GM21447 (cell line): ENCODE measurements at regions not wholly inside any gene's neighbourhood (a gene's known extent, or its start where the extent isn't known, plus 50 kb on each side); places are given as distances from the start of the nearest gene placed in this dataset.
"Not testable (repeated sequence)": the region's sequence is repeated elsewhere in the genome, so short reads cannot be mapped to it uniquely, and the experiment has no call there.

Experiments used
- ATAC-seq: cut with Tn5 transposase; IDR thresholded peaks from one replicate; pipeline ENCODE4 v1.9.1; 2021; ENCODE audit not compliant: unreplicated experiment

GRCh38 chr4:115678425-115678941 is 565.1 kb upstream of the NDST4 start:
- no peak for ATAC-seq

- no peak for ATAC-seq
Measured at GRCh38 chr4:115675719-115676118, 562.3 kb upstream of the NDST4 start.

- no peak for ATAC-seq
Measured at GRCh38 chr4:115674485-115674884, 561.1 kb upstream of the NDST4 start.

- no peak for ATAC-seq
Measured at GRCh38 chr4:115671581-115671980, 558.2 kb upstream of the NDST4 start.

- ATAC-seq = no peak
Measured at GRCh38 chr4:115670930-115671329, 557.5 kb upstream of the NDST4 start.

GRCh38 chr4:115668396-115668795 is 555.0 kb upstream of the NDST4 start:
- ATAC-seq = no peak

GRCh38 chr4:115664285-115664684 is 550.9 kb upstream of the NDST4 start:
- no peak for ATAC-seq

- no peak for ATAC-seq
Measured at GRCh38 chr4:115660465-115660864, 547.0 kb upstream of the NDST4 start.

- no peak for ATAC-seq
Measured at GRCh38 chr4:115657991-115658650, 544.7 kb upstream of the NDST4 start.

GRCh38 chr4:115655626-115656025 is 542.2 kb upstream of the NDST4 start:
- no peak for ATAC-seq

GRCh38 chr4:115648786-115649185 is 535.4 kb upstream of the NDST4 start:
- ATAC-seq = no peak

- ATAC-seq = no peak
Measured at GRCh38 chr4:115629270-115629669, 515.9 kb upstream of the NDST4 start.

GRCh38 chr4:115609631-115610030 is 496.2 kb upstream of the NDST4 start:
- ATAC-seq = no peak

GRCh38 chr4:115607311-115607710 is 493.9 kb upstream of the NDST4 start:
- ATAC-seq = no peak

GRCh38 chr4:115596265-115597001 is 483.0 kb upstream of the NDST4 start:
- ATAC-seq = no peak

GRCh38 chr4:115580901-115581300 is 467.5 kb upstream of the NDST4 start:
- no peak for ATAC-seq

GRCh38 chr4:115575851-115576250 is 462.4 kb upstream of the NDST4 start:
- ATAC-seq = no peak

GRCh38 chr4:115562506-115562905 is 449.1 kb upstream of the NDST4 start:
- ATAC-seq = no peak

GRCh38 chr4:115548123-115548522 is 434.7 kb upstream of the NDST4 start:
- no peak for ATAC-seq

GRCh38 chr4:115537387-115537786 is 424.0 kb upstream of the NDST4 start:
- no peak for ATAC-seq

- no peak for ATAC-seq
Measured at GRCh38 chr4:115529126-115529525, 415.7 kb upstream of the NDST4 start.

GRCh38 chr4:115519476-115519875 is 406.1 kb upstream of the NDST4 start:
- not testable (repeated sequence) for ATAC-seq
